ENCODE measurements at regions not wholly inside any gene's neighbourhood (a gene's known extent, or its start where the extent isn't known, plus 50 kb on each side); places are given as distances from the start of the nearest gene placed in this dataset.

DNA sequence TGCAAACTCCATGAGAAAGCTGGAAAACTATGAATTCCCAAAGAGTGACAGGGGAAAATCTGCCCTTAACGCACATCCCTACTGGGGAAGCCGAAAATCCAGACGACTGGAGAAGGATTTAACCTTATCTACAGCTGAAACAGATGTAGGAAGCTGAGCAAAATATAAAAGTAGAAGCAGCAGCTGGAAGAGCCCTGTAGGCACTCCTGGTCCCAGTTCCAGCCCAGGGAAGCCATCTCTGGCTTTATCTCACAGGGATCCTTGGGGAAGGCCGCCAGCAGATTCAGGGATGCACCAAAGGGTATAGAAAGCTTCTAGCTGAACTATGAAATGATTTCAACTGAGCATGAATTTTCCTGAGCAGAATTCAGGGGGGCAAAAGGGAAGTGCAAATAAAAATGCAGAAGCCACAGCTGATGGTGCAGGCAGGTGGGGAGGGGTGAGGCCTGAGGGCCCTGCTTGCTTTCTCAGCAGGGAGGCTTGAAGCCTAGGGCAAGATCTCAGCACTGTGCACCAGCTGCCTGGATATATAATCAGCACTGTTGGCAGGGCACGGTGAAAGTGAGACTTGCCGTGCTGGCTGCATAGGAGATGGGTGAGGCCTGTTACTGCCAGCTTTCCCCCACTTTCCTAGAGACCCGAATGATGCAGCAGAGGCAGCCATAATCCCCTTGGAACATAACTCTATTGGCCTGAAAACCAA lies 2019.5 kb upstream of the NUDT12 start:
- Histone ChIP-seq H3K27me3 (no peaks in the 10 kb centered on the region), H3K27ac (no peak overlapping the region), H3K36me3 (no peaks in the 10 kb centered on the region), H3K9me3 (peaks cover 0 to 5% (median 0%) of the 10 kb centered on the region in 3 donors), H3K4me1 (no peaks in the 10 kb centered on the region), H3K4me3 (no peak overlapping the region)
- intact Hi-C loops (cut with DNase I; ENCODE audit: low total_unique reads), result no loop called here
- TF ChIP-seq, protein P1, sequence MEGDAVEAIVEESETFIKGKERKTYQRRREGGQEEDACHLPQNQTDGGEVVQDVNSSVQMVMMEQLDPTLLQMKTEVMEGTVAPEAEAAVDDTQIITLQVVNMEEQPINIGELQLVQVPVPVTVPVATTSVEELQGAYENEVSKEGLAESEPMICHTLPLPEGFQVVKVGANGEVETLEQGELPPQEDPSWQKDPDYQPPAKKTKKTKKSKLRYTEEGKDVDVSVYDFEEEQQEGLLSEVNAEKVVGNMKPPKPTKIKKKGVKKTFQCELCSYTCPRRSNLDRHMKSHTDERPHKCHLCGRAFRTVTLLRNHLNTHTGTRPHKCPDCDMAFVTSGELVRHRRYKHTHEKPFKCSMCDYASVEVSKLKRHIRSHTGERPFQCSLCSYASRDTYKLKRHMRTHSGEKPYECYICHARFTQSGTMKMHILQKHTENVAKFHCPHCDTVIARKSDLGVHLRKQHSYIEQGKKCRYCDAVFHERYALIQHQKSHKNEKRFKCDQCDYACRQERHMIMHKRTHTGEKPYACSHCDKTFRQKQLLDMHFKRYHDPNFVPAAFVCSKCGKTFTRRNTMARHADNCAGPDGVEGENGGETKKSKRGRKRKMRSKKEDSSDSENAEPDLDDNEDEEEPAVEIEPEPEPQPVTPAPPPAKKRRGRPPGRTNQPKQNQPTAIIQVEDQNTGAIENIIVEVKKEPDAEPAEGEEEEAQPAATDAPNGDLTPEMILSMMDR (IDR thresholded peaks at IDR 0.05), result no peak
- DNase-seq, result no peak

DNA sequence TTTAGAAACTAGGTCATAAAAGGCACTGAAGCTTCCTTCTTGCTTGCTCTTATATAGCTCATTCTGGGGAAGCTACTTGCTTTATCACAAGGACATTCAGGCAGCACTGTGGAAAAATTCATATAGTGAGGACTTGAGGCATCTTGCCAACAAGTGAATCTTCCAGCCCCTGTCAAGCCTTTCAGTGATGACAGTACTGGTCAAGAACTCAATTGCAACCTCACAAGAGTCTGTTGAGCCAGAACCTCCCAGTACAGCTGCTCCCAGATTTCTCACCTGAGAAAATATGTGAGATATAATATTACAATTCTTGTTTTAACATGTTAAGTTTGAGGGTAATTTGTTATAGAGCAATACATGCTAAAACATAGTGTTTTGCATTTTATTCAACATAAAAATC lies 2011.0 kb upstream of the NUDT12 start:
- Histone ChIP-seq H3K36me3 (no peaks in the 10 kb centered on the region), H3K4me3 (no peak overlapping the region), H3K27me3 (no peaks in the 10 kb centered on the region), H3K27ac (no peak overlapping the region), H3K9me3 (no peaks in the 10 kb centered on the region), H3K4me1 (no peaks in the 10 kb centered on the region)
- TF ChIP-seq, protein P1 (IDR thresholded peaks at IDR 0.05), result no peak
- no peak for DNase-seq
- intact Hi-C loops (cut with DNase I; ENCODE audit: low total_unique reads), result no loop called here

GRCh38 chr5:105565531-105565930 lies 2002.9 kb upstream of the NUDT12 start:
- no peaks in the 10 kb centered on the region for H3K36me3 ChIP-seq
- intact Hi-C loops (cut with DNase I; ENCODE audit: low total_unique reads), result no loop called here
- TF ChIP-seq, protein P1 (IDR thresholded peaks at IDR 0.05), result no peak
- no peak for DNase-seq
- no peaks in the 10 kb centered on the region for H3K4me1 ChIP-seq
- H3K27ac ChIP-seq, result no peak overlapping the region
- H3K9me3 ChIP-seq, result no peaks in the 10 kb centered on the region
- no peak overlapping the region for H3K4me3 ChIP-seq
- no peaks in the 10 kb centered on the region for H3K27me3 ChIP-seq

- H3K4me3 ChIP-seq, result no peak overlapping the region
Observed at GRCh38 chr5:105563842-105564241, 2001.3 kb upstream of the NUDT12 start.

GRCh38 chr5:105554568-105555169 lies 1992.1 kb upstream of the NUDT12 start:
- intact Hi-C loops (cut with DNase I; ENCODE audit: low total_unique reads), result no loop called here
- H3K27me3 ChIP-seq, result no peaks in the 10 kb centered on the region
- no peak overlapping the region for H3K4me3 ChIP-seq
- H3K9me3 ChIP-seq, result no peaks in the 10 kb centered on the region
- DNase-seq, result no peak
- no peak overlapping the region for H3K27ac ChIP-seq
- no peaks in the 10 kb centered on the region for H3K4me1 ChIP-seq
- no peaks in the 10 kb centered on the region for H3K36me3 ChIP-seq
- TF ChIP-seq, protein P1 (IDR thresholded peaks at IDR 0.05), result no peak

More at GRCh38 chr5:105563842-105564241, 2001.3 kb upstream of the NUDT12 start:
- DNase-seq, result no peak
- Histone ChIP-seq H3K9me3 (no peaks in the 10 kb centered on the region), H3K27me3 (no peaks in the 10 kb centered on the region), H3K4me1 (no peaks in the 10 kb centered on the region), H3K36me3 (no peaks in the 10 kb centered on the region), H3K27ac (no peak overlapping the region)
- intact Hi-C loops (cut with DNase I; ENCODE audit: low total_unique reads), result no loop called here
- TF ChIP-seq, protein P1 (IDR thresholded peaks at IDR 0.05), result no peak
